Endothelial cell (in vitro differentiated cells): ENCODE measurements at regions not wholly inside any gene's neighbourhood (a gene's known extent, or its start where the extent isn't known, plus 50 kb on each side); places are given as distances from the start of the nearest gene placed in this dataset.

Source experiments
- DNase-seq: peaks from one replicate; pipeline ENCODE4 v3.0.0; 2021; ENCODE audit warnings: low spot score
- H3K27ac Mint-ChIP-seq: one replicate; pipeline ENCODE4 v1.8.0; 2021; ENCODE audit warnings: mixed read lengths, inconsistent platforms; ENCODE audit not compliant: unreplicated experiment
- H3K27me3 Mint-ChIP-seq: one replicate; pipeline ENCODE4 v1.8.0; 2021; ENCODE audit warnings: mild to moderate bottlenecking, moderate library complexity, mixed read lengths, inconsistent platforms; ENCODE audit not compliant: unreplicated experiment
- H3K36me3 Mint-ChIP-seq: one replicate; pipeline ENCODE4 v1.8.0; 2021; ENCODE audit warnings: mild to moderate bottlenecking, low read depth, mixed read lengths, inconsistent platforms; ENCODE audit not compliant: unreplicated experiment
- H3K4me1 Mint-ChIP-seq: one replicate; pipeline ENCODE4 v1.8.0; 2021; ENCODE audit warnings: mild to moderate bottlenecking, mixed read lengths, inconsistent platforms; ENCODE audit not compliant: unreplicated experiment
- H3K4me3 Mint-ChIP-seq: one replicate; pipeline ENCODE4 v1.8.0; 2021; ENCODE audit warnings: mild to moderate bottlenecking, mixed read lengths, inconsistent platforms; ENCODE audit not compliant: unreplicated experiment
- H3K9me3 Mint-ChIP-seq: one replicate; pipeline ENCODE4 v1.8.0; 2021; ENCODE audit warnings: mixed read lengths, inconsistent platforms; ENCODE audit not compliant: unreplicated experiment
- TF ChIP-seq, protein P1 (sequence below): fragments of 200-600 bp; sonication (generic); IDR thresholded peaks from one replicate; pipeline ENCODE4 v1.5.0; 2021; ENCODE audit warnings: antibody characterized with exemption; ENCODE audit not compliant: unreplicated experiment

DNA sequence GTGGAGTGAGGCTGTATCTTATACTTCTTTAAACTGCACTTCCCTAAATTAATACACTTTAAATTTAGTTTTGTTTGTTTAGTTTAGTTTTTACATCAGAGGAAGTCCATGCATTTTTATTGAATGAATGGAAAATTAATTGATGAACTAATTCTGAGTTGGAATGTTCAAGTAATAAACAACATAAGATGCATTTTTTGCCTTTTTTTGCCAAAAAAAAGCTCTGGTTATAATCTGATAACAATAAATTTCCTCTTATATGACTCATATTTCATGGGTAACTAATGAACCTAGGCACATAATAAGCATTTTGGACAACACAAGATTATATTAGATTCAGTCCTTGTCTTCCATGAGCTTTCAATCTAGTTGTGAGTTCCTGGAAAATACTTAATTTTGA lies 323.1 kb downstream of the CENPW start:
- Mint-ChIP-seq H3K9me3 (no peaks in the 10 kb centered on the region), H3K27me3 (no peaks in the 10 kb centered on the region), H3K4me3 (no peak overlapping the region), H3K36me3 (no peaks in the 10 kb centered on the region), H3K4me1 (no peaks in the 10 kb centered on the region), H3K27ac (no peak overlapping the region)
- TF ChIP-seq, protein P1, sequence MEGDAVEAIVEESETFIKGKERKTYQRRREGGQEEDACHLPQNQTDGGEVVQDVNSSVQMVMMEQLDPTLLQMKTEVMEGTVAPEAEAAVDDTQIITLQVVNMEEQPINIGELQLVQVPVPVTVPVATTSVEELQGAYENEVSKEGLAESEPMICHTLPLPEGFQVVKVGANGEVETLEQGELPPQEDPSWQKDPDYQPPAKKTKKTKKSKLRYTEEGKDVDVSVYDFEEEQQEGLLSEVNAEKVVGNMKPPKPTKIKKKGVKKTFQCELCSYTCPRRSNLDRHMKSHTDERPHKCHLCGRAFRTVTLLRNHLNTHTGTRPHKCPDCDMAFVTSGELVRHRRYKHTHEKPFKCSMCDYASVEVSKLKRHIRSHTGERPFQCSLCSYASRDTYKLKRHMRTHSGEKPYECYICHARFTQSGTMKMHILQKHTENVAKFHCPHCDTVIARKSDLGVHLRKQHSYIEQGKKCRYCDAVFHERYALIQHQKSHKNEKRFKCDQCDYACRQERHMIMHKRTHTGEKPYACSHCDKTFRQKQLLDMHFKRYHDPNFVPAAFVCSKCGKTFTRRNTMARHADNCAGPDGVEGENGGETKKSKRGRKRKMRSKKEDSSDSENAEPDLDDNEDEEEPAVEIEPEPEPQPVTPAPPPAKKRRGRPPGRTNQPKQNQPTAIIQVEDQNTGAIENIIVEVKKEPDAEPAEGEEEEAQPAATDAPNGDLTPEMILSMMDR: no peak
- no peak for DNase-seq

DNA sequence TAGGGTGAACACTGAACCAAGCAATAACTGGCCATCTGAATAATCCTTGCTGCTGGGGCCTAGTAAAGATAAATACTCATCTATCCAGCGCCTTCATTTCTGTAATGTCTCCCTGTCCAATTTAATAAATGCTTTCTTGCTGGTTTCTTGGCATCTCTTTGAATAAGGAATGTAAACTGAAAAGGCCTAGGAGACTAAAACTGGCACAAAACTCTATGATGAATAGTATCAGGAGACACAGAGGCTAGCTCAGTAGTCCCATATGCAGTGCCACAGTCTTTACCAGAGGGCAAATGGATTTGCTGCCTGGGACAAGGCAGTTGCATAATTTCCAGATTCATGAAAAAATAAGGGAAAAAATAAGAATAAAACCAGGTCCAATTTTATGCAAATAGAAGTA lies 324.4 kb downstream of the CENPW start:
- no peaks in the 10 kb centered on the region for H3K4me1 Mint-ChIP-seq
- DNase-seq: no peak
- H3K4me3 Mint-ChIP-seq: no peak overlapping the region
- no peaks in the 10 kb centered on the region for H3K9me3 Mint-ChIP-seq
- TF ChIP-seq, protein P1: no peak
- H3K27ac Mint-ChIP-seq: no peak overlapping the region
- no peaks in the 10 kb centered on the region for H3K36me3 Mint-ChIP-seq
- H3K27me3 Mint-ChIP-seq: no peaks in the 10 kb centered on the region

DNA sequence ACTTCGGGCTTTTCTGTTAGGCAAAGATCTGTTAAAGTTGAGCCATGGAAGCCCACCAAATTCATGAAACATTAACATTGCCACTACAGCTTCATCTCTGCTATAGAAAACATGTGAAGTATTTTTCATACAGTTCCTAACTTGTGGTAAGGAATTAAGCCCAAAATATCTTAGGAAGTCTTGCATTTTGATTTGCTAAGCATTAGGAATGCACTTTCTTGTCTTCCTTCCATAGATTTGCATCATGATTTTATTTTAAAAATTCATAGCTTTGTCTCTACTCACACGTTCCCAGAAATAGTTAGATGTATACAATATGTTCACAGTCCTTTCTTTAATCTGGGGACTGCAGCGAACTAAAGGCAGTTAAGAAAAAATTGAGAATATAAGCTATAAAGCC lies 325.6 kb downstream of the CENPW start:
- H3K27me3 Mint-ChIP-seq: no peaks in the 10 kb centered on the region
- TF ChIP-seq, protein P1: no peak
- H3K27ac Mint-ChIP-seq: no peak overlapping the region
- DNase-seq: no peak
- H3K9me3 Mint-ChIP-seq: no peaks in the 10 kb centered on the region
- H3K36me3 Mint-ChIP-seq: no peaks in the 10 kb centered on the region
- no peak overlapping the region for H3K4me3 Mint-ChIP-seq
- H3K4me1 Mint-ChIP-seq: no peaks in the 10 kb centered on the region

DNA sequence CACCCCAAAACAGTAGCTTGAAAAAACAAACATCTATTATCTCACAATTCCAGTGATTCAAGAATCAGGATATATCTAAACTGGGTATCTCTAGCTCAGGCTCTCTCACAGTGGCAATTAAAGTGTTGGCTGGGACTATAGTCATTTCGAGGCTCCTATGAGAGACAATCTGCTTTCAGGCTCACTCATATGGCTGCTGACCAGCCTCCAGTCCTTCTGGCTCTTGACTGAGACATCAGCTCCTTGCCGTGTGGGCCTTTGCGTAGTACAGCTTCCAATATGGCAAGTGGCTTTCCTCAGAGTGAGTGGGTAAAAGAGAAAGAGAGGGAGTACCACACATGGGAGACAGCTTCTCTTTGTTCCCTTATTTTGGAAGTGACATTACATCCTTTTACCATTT lies 327.2 kb downstream of the CENPW start:
- TF ChIP-seq, protein P1: no peak
- no peak for DNase-seq
- Mint-ChIP-seq H3K9me3 (no peaks in the 10 kb centered on the region), H3K4me1 (no peaks in the 10 kb centered on the region), H3K27ac (no peak overlapping the region), H3K36me3 (no peaks in the 10 kb centered on the region), H3K4me3 (no peak overlapping the region), H3K27me3 (no peaks in the 10 kb centered on the region)

DNA sequence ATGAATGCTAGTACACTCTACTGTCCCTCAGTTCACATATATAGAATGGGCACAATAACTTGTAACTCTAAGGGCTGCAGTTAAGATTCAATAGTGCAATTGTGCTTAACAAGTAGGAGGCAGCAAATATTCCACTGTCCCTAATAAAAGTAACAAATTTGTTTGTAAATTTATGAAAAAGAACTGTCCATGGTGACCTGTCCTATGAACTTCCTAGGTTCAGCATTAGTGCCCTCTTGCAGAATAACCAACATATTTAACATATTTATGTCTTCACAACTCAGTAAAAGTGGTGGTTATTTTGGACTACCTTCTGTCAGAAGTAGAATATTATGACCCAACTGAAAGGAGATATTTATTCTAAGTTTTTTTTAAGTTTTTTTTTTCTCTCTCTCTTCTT lies 327.8 kb downstream of the CENPW start:
- Mint-ChIP-seq H3K9me3 (no peaks in the 10 kb centered on the region), H3K36me3 (no peaks in the 10 kb centered on the region), H3K27me3 (no peaks in the 10 kb centered on the region), H3K4me3 (no peak overlapping the region), H3K4me1 (no peaks in the 10 kb centered on the region), H3K27ac (no peak overlapping the region)
- DNase-seq: no peak
- TF ChIP-seq, protein P1: no peak
